Tibial nerve (tissue), 4 donors: ENCODE measurements at regions not wholly inside any gene's neighbourhood (a gene's known extent, or its start where the extent isn't known, plus 50 kb on each side); places are given as distances from the start of the nearest gene placed in this dataset. TPM values are rescaled to one million over a fixed set of nuclear protein-coding genes. Genes with fewer than 3 reads are reported as not detected.
"Not testable (repeated sequence)": the region's sequence is repeated elsewhere in the genome, so short reads cannot be mapped to it uniquely, and the experiment has no call there.

Source experiments
- DNase-seq, 2 donors: peaks; one replicate each; pipeline ENCODE4 v3.0.0-alpha.2; 2019; ENCODE audit warnings: low spot score in 2 of 2
- H3K27ac ChIP-seq, 4 donors: fragments of 200-600 bp; sonication (generic) in 3 of 4; one replicate each; pipeline ENCODE4 v1.5.1; 2017 to 2019; ENCODE audit warnings: mild to moderate bottlenecking in 1 of 4
- H3K27me3 ChIP-seq, 2 donors: fragments of 200-600 bp; sonication (generic) in 1 of 2; one replicate each; pipeline versions ENCODE4 v1.5.1 to v1.6.0; 2017 to 2019
- H3K36me3 ChIP-seq, 3 donors: fragments of 200-600 bp; sonication (generic); one replicate each; pipeline ENCODE4 v1.5.1; 2018 to 2019
- H3K4me1 ChIP-seq, 4 donors: fragments of 200-600 bp; sonication (generic) in 3 of 4; one replicate each; pipeline ENCODE4 v1.5.1; 2017 to 2019
- H3K4me3 ChIP-seq, 4 donors: fragments of 200-600 bp; sonication (generic) in 3 of 4; one replicate each; pipeline ENCODE4 v1.5.1; 2017 to 2019; ENCODE audit warnings: mild to moderate bottlenecking in 1 of 4, moderate library complexity in 1 of 4
- H3K9me3 ChIP-seq, 4 donors: fragments of 200-600 bp; sonication (generic) in 3 of 4; one replicate each; pipeline ENCODE4 v1.5.1; 2017 to 2019
- WGBS, 2 donors: methylation state at CpG; one replicate each; pipeline ENCODE4 v1.1.5; 2018; 5-methylcytosine and 5-hydroxymethylcytosine counted together
- small RNA-seq: library from RNA; depleted of rRNA; stranded (forward); fragments of <200 nt; gene quantifications from one replicate; pipeline ENCODE3, GENCODE V24; 2016
- TF ChIP-seq, protein P1 (sequence below), 5 experiments: fragments of 200-600 bp in 3 of 5; fragments of 450-650 bp in 2 of 5; sonication (generic) in 3 of 5; IDR thresholded peaks; one replicate each; pipeline ENCODE4 v1.5.1; 2016 to 2019; ENCODE audit warnings: antibody characterized with exemption in 5 of 5, mild to moderate bottlenecking in 3 of 5, moderate library complexity in 2 of 5

DNA sequence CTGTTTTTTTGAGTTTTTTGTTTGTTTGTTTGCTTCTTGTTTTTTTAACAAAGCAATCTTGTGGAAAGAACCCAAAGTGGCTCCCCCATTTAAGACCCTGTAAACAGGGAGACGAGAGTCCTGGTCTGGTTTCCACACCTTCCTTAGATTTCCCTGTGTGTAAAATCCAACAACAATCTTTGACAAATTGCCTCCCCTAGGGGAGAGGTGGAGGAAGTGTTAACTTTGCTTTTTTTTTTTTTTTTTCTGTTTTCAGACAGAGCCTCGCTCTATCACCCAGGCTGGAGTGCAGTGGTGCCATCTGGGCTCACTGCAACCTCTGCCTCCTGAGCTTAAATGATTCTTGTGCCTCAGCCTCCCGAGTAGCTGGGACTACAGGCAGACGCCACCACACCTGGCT, 136.0 kb downstream of the OTOP1 start:
- H3K4me3 ChIP-seq, H3K36me3 ChIP-seq, H3K27me3 ChIP-seq, H3K27ac ChIP-seq, H3K9me3 ChIP-seq, DNase-seq, H3K4me1 ChIP-seq: not testable (repeated sequence)
- WGBS, 2 donors: 30 to 59% methylated on average over 4 of the region's 4 CpGs

DNA sequence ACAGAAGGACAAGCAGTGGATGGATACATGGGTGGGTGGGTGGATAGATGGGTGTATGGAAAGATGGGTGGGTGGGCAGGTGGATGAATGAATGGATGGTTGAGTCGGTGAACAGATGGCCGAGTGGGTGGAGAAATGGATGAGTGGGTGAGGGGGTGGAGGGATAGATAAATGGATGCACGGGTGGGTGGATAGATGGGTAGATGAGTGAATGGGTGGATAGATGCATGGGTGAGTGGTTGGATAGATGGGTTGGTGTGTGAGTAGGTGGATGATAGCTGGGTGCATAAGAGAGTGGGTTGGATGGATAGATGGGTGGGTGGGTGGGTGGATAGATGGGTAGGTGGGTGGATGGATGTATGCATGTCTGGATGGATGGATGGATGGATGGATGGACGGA, 134.6 kb downstream of the OTOP1 start:
- 58 to 73% methylated on average over 3 to 4 of the region's 4 CpGs for WGBS, 2 donors
- H3K4me1 ChIP-seq, DNase-seq, H3K36me3 ChIP-seq, H3K27ac ChIP-seq, H3K4me3 ChIP-seq, H3K9me3 ChIP-seq, H3K27me3 ChIP-seq: not testable (repeated sequence)

DNA sequence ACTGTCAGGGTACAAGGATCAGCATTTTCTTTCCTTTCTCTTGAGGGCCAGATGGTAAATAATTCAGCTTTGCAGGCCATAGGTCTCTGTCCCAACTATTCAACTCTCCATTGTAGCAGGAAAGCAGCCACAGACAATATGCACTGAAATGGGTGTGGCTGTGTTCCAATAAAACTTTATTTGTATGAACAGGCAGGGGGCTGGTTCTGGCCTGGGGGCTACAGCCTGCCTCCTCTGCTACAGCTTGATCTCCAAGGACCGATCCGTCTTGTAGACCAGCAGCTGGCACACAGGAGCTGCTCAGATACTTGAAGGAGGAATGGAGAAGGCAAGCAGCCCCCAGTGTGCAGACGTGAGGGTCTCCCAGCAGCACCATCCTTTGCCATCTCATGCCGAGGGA, 127.1 kb downstream of the OTOP1 start:
- H3K36me3 ChIP-seq, H3K27ac ChIP-seq, DNase-seq, H3K4me1 ChIP-seq, H3K9me3 ChIP-seq, H3K4me3 ChIP-seq, H3K27me3 ChIP-seq: not testable (repeated sequence)
- 59 to 63% methylated on average over 3 to 4 of the region's 4 CpGs for WGBS, 2 donors

DNA sequence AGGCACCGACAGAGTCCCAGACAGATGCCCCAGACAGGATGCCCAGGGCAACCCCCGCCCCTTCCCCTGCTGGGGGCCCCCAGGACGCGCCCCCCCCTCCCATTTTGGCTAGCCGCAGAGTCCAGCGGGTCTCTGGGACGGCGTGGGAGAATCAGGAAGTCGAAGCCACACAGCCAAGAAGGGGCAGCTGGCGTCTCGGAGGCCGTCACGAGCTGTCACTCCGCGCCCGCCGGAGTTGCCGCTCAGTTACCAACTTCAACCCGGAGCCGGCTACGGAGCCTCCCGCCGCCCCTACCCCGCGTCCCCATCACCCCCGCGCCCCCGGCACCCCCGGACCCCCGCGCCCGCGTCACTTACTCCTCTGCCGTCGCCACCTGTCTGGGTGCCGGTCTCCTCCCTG, 119.8 kb downstream of the OTOP1 start:
- H3K9me3 ChIP-seq, H3K36me3 ChIP-seq, H3K27ac ChIP-seq, H3K4me1 ChIP-seq, DNase-seq: not testable (repeated sequence)
- Histone ChIP-seq H3K4me3 (peak overlapping the region; percentile 13 to 49 (median 40)), H3K27me3 (peaks cover 0 to 18% of the 10 kb centered on the region in 2 donors)
- 4% methylated on average over 28 of the region's 36 CpGs; no CpG with 5 or more reads in 1 of the 2 donors for WGBS, 2 donors

DNA sequence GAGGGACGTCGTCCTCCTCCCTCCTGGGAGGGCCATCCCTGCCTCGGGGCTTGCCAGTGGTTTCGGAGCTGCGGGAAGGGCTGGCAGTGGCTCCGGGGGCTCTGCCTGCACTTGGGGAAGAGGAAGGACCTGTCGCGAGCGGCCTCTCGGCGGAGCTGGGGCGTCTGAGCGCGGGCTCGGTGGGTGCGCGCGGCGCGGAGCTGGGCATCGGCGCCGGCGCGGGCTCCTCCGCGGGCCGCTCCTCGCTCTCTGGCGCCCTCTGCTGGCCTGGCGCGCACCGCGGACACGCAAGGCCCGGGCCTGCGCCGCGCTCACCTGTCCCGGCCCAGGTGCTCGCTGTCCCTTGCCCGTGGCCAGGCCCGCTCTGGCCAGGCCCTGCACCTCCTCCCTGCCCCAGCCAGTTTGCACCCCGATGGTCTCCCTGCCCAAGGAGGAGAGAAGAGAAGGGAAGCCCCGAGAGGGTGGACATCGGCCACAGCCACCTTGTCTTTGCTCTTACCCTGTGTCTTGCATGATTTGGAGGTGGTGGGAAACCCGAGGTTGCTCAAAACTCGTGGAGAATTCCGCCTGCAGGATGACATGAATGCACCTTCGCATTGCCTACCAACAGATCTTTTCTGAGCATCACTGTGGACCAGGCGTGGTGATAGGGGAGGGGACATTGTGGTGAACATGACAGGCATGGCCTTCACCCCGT, 119.2 kb downstream of the OTOP1 start:
- not testable (repeated sequence) for H3K9me3 ChIP-seq, H3K4me1 ChIP-seq, H3K27ac ChIP-seq, H3K36me3 ChIP-seq
- 25 to 75% methylated on average over 5 to 22 of the region's 52 CpGs for WGBS, 2 donors
- Histone ChIP-seq H3K27me3 (peaks cover 0 to 18% of the 10 kb centered on the region in 2 donors), H3K4me3 (peak overlapping the region; percentile 13 to 49 (median 40))
- TF ChIP-seq, protein P1, sequence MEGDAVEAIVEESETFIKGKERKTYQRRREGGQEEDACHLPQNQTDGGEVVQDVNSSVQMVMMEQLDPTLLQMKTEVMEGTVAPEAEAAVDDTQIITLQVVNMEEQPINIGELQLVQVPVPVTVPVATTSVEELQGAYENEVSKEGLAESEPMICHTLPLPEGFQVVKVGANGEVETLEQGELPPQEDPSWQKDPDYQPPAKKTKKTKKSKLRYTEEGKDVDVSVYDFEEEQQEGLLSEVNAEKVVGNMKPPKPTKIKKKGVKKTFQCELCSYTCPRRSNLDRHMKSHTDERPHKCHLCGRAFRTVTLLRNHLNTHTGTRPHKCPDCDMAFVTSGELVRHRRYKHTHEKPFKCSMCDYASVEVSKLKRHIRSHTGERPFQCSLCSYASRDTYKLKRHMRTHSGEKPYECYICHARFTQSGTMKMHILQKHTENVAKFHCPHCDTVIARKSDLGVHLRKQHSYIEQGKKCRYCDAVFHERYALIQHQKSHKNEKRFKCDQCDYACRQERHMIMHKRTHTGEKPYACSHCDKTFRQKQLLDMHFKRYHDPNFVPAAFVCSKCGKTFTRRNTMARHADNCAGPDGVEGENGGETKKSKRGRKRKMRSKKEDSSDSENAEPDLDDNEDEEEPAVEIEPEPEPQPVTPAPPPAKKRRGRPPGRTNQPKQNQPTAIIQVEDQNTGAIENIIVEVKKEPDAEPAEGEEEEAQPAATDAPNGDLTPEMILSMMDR (IDR thresholded peaks at IDR 0.05): peak; percentile 53 to 87 (median 83)
- peak in 1 of 2 donors; percentile 16 for DNase-seq

DNA sequence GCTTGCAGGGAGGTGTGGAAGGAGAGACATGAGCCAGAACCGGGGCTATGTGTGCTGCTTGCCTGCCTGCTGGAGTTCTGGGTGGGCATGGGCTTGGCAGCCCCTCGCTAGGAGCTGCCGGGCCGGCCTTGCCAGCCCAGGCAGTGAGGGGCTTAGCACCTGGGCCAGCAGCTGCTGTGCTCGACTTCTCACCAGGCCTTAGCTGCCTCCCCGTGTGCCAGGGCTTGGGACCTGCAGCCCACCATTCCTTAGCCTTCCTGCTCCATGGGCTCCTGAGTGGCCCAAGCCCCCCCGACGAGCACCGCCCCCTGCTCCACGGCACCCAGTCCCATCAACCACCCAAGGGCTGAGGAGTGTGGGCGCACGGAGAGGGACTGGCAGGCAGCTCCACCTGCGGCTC, 111.3 kb downstream of the OTOP1 start:
- WGBS, 2 donors: 99% methylated on average over 7 of the region's 13 CpGs; no CpG with 5 or more reads in 1 of the 2 donors
- not testable (repeated sequence) for H3K27me3 ChIP-seq, H3K27ac ChIP-seq, H3K9me3 ChIP-seq, DNase-seq, H3K36me3 ChIP-seq, H3K4me3 ChIP-seq, H3K4me1 ChIP-seq

DNA sequence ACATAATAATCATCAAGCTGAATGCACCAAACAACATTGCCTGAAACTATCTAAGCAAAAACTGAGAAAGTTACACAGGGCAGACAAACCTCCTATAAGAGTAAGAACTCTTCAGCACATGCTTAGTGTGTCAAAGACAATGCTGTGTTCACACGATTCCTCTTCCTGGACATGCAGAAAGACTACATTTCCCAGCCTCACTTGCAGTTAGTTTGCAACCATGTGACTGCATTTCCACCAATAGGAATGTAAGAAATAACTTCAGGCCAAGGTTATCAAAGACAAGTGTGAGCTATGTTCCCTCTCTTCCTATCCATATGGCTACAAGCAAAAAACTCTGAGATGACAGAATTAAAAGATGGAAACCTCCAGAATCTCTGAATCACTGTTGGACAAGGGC, 109.8 kb downstream of the OTOP1 start:
- not testable (repeated sequence) for H3K27me3 ChIP-seq, H3K36me3 ChIP-seq, H3K27ac ChIP-seq, DNase-seq, H3K4me1 ChIP-seq, H3K9me3 ChIP-seq, H3K4me3 ChIP-seq
- WGBS, 2 donors: 64 to 80% methylated on average over 1 of the region's 1 CpG

DNA sequence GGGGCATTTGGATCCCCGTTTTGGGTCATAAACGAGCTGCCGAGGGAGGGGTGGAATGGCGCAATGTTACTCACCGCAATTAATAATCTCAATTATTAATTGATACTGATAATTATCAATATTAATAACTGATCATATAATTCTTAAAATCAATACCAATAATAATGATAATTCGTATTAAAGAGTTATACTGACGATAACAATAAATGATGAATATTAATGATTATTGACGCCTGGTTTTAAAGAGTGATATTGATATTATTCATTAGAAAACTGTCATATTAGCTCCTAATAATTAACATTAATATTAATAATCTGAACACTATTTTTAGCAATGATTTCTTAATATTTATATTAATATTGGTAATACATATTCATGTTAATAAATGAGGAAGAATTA, 92.4 kb downstream of the OTOP1 start:
- not testable (repeated sequence) for DNase-seq, H3K4me3 ChIP-seq

DNA sequence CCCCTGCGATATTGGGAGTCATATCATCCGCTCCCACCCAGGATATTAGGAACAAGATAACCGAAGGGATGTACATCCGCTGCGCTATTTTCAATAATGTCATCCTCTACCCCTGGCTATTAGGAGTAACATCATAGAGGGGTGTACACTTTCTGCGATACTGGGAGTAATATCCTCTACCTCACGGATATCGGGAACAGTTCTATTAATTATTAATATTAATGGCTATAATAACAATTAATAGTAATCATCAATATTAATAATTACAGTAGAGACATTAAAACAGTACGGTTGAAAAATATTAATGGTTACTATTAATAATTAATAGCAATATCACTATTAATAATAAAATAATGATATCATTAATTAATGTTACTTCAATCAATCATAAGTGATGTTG, 90.1 kb downstream of the OTOP1 start:
- not testable (repeated sequence) for H3K9me3 ChIP-seq, H3K27ac ChIP-seq, H3K36me3 ChIP-seq, H3K4me1 ChIP-seq, H3K27me3 ChIP-seq, DNase-seq, H3K4me3 ChIP-seq
- 96 to 97% methylated on average over 9 of the region's 9 CpGs for WGBS, 2 donors

More for the DNA sequence above, 92.4 kb downstream of the OTOP1 start:
- H3K27ac ChIP-seq, H3K9me3 ChIP-seq, H3K27me3 ChIP-seq, H3K36me3 ChIP-seq, H3K4me1 ChIP-seq: not testable (repeated sequence)
- 76 to 82% methylated on average over 8 of the region's 8 CpGs for WGBS, 2 donors

Small RNA genes in the stretch of these regions (small RNA-seq; reads per million reads assigned to genes)
- not detected for gene AC116562.3
